H1 (cell line): ENCODE measurements at regions not wholly inside any gene's neighbourhood (a gene's known extent, or its start where the extent isn't known, plus 50 kb on each side); places are given as distances from the start of the nearest gene placed in this dataset.

Source experiments
- CTCF ChIA-PET: fragments of 300-600 bp; sonication (Branson Sonifier 250); formaldehyde crosslinking; loops from one replicate; lab custom pipeline; 2021; ENCODE audit not compliant: partially characterized antibody; lab: Charles Lee
- POLR2A ChIA-PET: fragments of 300-600 bp; sonication (Branson Sonifier 250); formaldehyde crosslinking; loops from one replicate; lab custom pipeline; 2021; ENCODE audit warnings: inconsistent platforms; ENCODE audit not compliant: partially characterized antibody; lab: Charles Lee
- DNase-seq, 2 experiments: peaks; one replicate each; pipeline versions ENCODE4 v3.0.0 to v3.0.0-alpha.2; 2010 to 2022; ENCODE audit warnings: low spot score in 2 of 2, low read depth in 1 of 2, mixed read lengths in 1 of 2
- FAIRE-seq: peaks from 2 replicates; lab custom pipeline; 2011; peaks lifted over from hg19 to GRCh38; lab: Jason Lieb, UNC
- H2AFZ ChIP-seq: 2 replicates; pipeline ENCODE4 v1.8.1; 2012; ENCODE audit warnings: low read length, inconsistent platforms
- H2AK5ac ChIP-seq: 2 replicates; pipeline ENCODE4 v1.6.1; 2013; ENCODE audit warnings: low read depth, low read length
- H2BK120ac ChIP-seq: replicated peaks from 2 replicates; pipeline ENCODE3; 2013; ENCODE audit warnings: low read depth, low read length, inconsistent platforms
- H2BK12ac ChIP-seq: 2 replicates; pipeline ENCODE4 v1.6.1; 2013; ENCODE audit warnings: low read depth, low read length
- H2BK15ac ChIP-seq: 2 replicates; pipeline ENCODE4 v1.6.1; 2013; ENCODE audit warnings: low read length
- H2BK20ac ChIP-seq: 2 replicates; pipeline ENCODE4 v1.6.1; 2013; ENCODE audit warnings: low read length
- H2BK5ac ChIP-seq: 2 replicates; pipeline ENCODE4 v1.6.1; 2013; ENCODE audit warnings: low read depth, low read length
- H3K14ac ChIP-seq: 2 replicates; pipeline ENCODE4 v1.6.1; 2013; ENCODE audit warnings: inconsistent platforms; ENCODE audit not compliant: insufficient read length
- H3K18ac ChIP-seq: 2 replicates; pipeline ENCODE4 v1.6.1; 2013; ENCODE audit warnings: low read length; ENCODE audit errors: extremely low read depth
- H3K23ac ChIP-seq: 2 replicates; pipeline ENCODE4 v1.6.1; 2013; ENCODE audit warnings: inconsistent platforms; ENCODE audit not compliant: insufficient read length
- H3K23me2 ChIP-seq: 2 replicates; pipeline ENCODE4 v1.6.1; 2013; ENCODE audit warnings: low read depth, low read length
- H3K27ac ChIP-seq: 2 replicates; pipeline ENCODE4 v1.6.1; 2011; ENCODE audit warnings: low read depth, low read length, inconsistent platforms
- H3K27me3 ChIP-seq, 4 experiments: replicated peaks in 1 of 4; 1 replicate in 1 of 4; 2 replicates in 3 of 4; pipeline versions ENCODE4 v1.6.1 to v1.8.1; 2011 to 2013; ENCODE audit warnings: low read length in 3 of 4, mild to moderate bottlenecking in 3 of 4, inconsistent platforms in 2 of 4, mixed read lengths in 2 of 4, moderate library complexity in 1 of 4; ENCODE audit not compliant: control insufficient read depth in 3 of 4, insufficient read depth in 3 of 4; ENCODE audit errors: extremely low read depth in 1 of 4
- H3K36me3 ChIP-seq, 4 experiments: 2 replicates each; pipeline versions ENCODE4 v1.6.1 to v1.8.1; 2011 to 2013; ENCODE audit warnings: mild to moderate bottlenecking in 4 of 4, low read length in 3 of 4, moderate library complexity in 2 of 4, control low read depth in 1 of 4, inconsistent platforms in 1 of 4; ENCODE audit not compliant: insufficient read depth in 4 of 4, control insufficient read depth in 2 of 4
- H3K4ac ChIP-seq: replicated peaks from 2 replicates; pipeline ENCODE3; 2013; ENCODE audit warnings: low read length, low read depth, mixed read lengths, inconsistent platforms; ENCODE audit not compliant: insufficient read length
- H3K4me1 ChIP-seq, 4 experiments: replicated peaks in 1 of 4; 1 replicate in 1 of 4; 2 replicates in 3 of 4; pipeline versions ENCODE4 v1.6.1 to v1.8.1; 2011 to 2013; ENCODE audit warnings: low read length in 3 of 4, inconsistent platforms in 2 of 4, mixed read lengths in 1 of 4; ENCODE audit not compliant: insufficient read depth in 4 of 4, control insufficient read depth in 3 of 4
- H3K4me2 ChIP-seq, 2 experiments: 2 replicates each; pipeline versions ENCODE4 v1.6.1 to v1.8.1; 2011 to 2013; ENCODE audit warnings: low read depth in 2 of 2, low read length in 2 of 2, control low read depth in 1 of 2, inconsistent platforms in 1 of 2, mild to moderate bottlenecking in 1 of 2; ENCODE audit not compliant: insufficient read depth in 1 of 2
- H3K4me3 ChIP-seq, 4 experiments: fragments of 200-600, 300-600 bp in 1 of 4; sonication (generic), shearing (Covaris generic), sonication (Bioruptor Twin) in 1 of 4; 2 replicates each; pipeline versions ENCODE4 v1.5.1 to v1.8.1; 2011 to 2016; ENCODE audit warnings: low read length in 4 of 4, low read depth in 3 of 4, control low read depth in 2 of 4, inconsistent platforms in 2 of 4, mild to moderate bottlenecking in 2 of 4, mixed read lengths in 1 of 4, moderate library complexity in 1 of 4; ENCODE audit not compliant: insufficient read depth in 2 of 4; ENCODE audit errors: extremely low read depth in 1 of 4
- H3K56ac ChIP-seq: replicated peaks from 2 replicates; pipeline ENCODE3; 2013; ENCODE audit warnings: low read depth, mild to moderate bottlenecking, mixed read lengths, low read length, inconsistent platforms; ENCODE audit not compliant: insufficient read length
- H3K79me1 ChIP-seq: 2 replicates; pipeline ENCODE4 v1.6.1; 2013; ENCODE audit warnings: low read depth, low read length, control low read depth
- H3K79me2 ChIP-seq, 2 experiments: 2 replicates each; pipeline versions ENCODE4 v1.6.1 to v1.8.1; 2012 to 2013; ENCODE audit warnings: low read length in 2 of 2, mild to moderate bottlenecking in 2 of 2, inconsistent platforms in 1 of 2; ENCODE audit not compliant: insufficient read depth in 2 of 2, control insufficient read depth in 1 of 2
- H3K9ac ChIP-seq, 4 experiments: replicated peaks in 1 of 4; 1 replicate in 1 of 4; 2 replicates in 3 of 4; pipeline versions ENCODE4 v1.6.1 to v1.8.1; 2011 to 2013; ENCODE audit warnings: low read depth in 3 of 4, low read length in 3 of 4, control low read depth in 2 of 4, mild to moderate bottlenecking in 2 of 4, moderate library complexity in 2 of 4, inconsistent platforms in 1 of 4; ENCODE audit errors: extremely low read depth in 1 of 4
- H3K9me3 ChIP-seq, 2 experiments: 2 replicates each; pipeline versions ENCODE4 v1.6.1 to v1.8.1; 2012 to 2013; ENCODE audit warnings: mild to moderate bottlenecking in 2 of 2, moderate library complexity in 2 of 2, control low read depth in 1 of 2, inconsistent platforms in 1 of 2, low read depth in 1 of 2, low read length in 1 of 2, mixed read lengths in 1 of 2; ENCODE audit not compliant: insufficient read depth in 2 of 2
- H4K20me1 ChIP-seq, 2 experiments: replicated peaks in 1 of 2; 2 replicates each; pipeline versions ENCODE3 to v1.8.1; 2011 to 2013; ENCODE audit warnings: inconsistent platforms in 2 of 2, low read length in 2 of 2, mild to moderate bottlenecking in 1 of 2; ENCODE audit not compliant: insufficient read depth in 2 of 2, control insufficient read depth in 1 of 2
- H4K5ac ChIP-seq: 2 replicates; pipeline ENCODE4 v1.6.1; 2013; ENCODE audit warnings: low read length, low read depth, mixed read lengths, inconsistent platforms; ENCODE audit not compliant: insufficient read length
- H4K8ac ChIP-seq: 2 replicates; pipeline ENCODE4 v1.8.0; 2013; ENCODE audit warnings: mild to moderate bottlenecking, moderate library complexity, low read length, inconsistent platforms; ENCODE audit not compliant: insufficient read depth; ENCODE audit errors: extremely low read depth
- H4K91ac ChIP-seq: replicated peaks from 2 replicates; pipeline ENCODE3; 2013; ENCODE audit warnings: low read length, mixed read lengths, inconsistent platforms; ENCODE audit not compliant: insufficient read length
- ATF2 ChIP-seq: IDR thresholded peaks from 2 replicates; pipeline ENCODE4 v1.6.1; 2012; ENCODE audit warnings: low read length, inconsistent platforms
- WGBS, 2 experiments: shearing (Covaris generic) in 1 of 2; methylation state at CpG; one replicate each; pipeline versions ENCODE4 v1.1.6 to v1.1.7; 2013 to 2015; ENCODE audit warnings: low lambda C conversion rate in 2 of 2, mixed read lengths in 2 of 2, inconsistent platforms in 1 of 2, low coverage in 1 of 2, missing lambda C conversion rate in 1 of 2; ENCODE audit not compliant: insufficient replicate concordance in 2 of 2, insufficient coverage in 1 of 2, insufficient read length in 1 of 2; ENCODE audit errors: extremely low coverage in 1 of 2, missing lambda C conversion rate in 1 of 2; 5-methylcytosine and 5-hydroxymethylcytosine counted together

GRCh38 chr3:110654843-110655502 lies 416.6 kb upstream of the NECTIN3 start:
- no peak overlapping the region for H2BK15ac ChIP-seq
- CTCF ChIA-PET: interaction anchor here (1.3 kb wide), 1 partner anchor 87 kb away, joined by 4 read pairs; no protein-coding TSS in a partner anchor
- no peaks in the 10 kb centered on the region for H3K23me2 ChIP-seq
- H3K18ac ChIP-seq: no peak overlapping the region
- no peaks in the 10 kb centered on the region for H3K9me3 ChIP-seq
- 92% methylated on average over 3 of the region's 3 CpGs; no CpG with 5 or more reads in 1 of the 2 experiments for WGBS, 2 experiments
- no peak overlapping the region for H2BK12ac ChIP-seq
- H3K27me3 ChIP-seq: no peaks in the 10 kb centered on the region
- no peak overlapping the region for H2BK20ac ChIP-seq
- H3K27ac ChIP-seq: no peak overlapping the region
- no peak overlapping the region for H3K4me2 ChIP-seq
- H4K91ac ChIP-seq: no peak overlapping the region
- no peaks in the 10 kb centered on the region for H4K20me1 ChIP-seq
- no peak overlapping the region for H4K8ac ChIP-seq
- no peak overlapping the region for H3K56ac ChIP-seq
- H3K4me1 ChIP-seq: peaks cover 0 to 3% (median 0%) of the 10 kb centered on the region in 4 experiments; a peak in 1 of 7 replicates
- H3K4ac ChIP-seq: no peak overlapping the region
- H3K9ac ChIP-seq: no peak overlapping the region
- no peak overlapping the region for H2BK5ac ChIP-seq
- H2AFZ ChIP-seq: no peak overlapping the region
- H3K79me1 ChIP-seq: no peaks in the 10 kb centered on the region
- no peak for TF ChIP-seq ATF2
- TF ChIP-seq, all 59 proteins: peak for 0
- Histone ChIP-seq H4K5ac (no peak overlapping the region), H3K4me3 (no peak overlapping the region), H2AK5ac (no peak overlapping the region), H3K79me2 (no peaks in the 10 kb centered on the region), H3K14ac (no peak overlapping the region), H3K36me3 (no peaks in the 10 kb centered on the region), H3K23ac (no peak overlapping the region), H2BK120ac (no peak overlapping the region)
- FAIRE-seq (no peak), DNase-seq (no peak)
- POLR2A ChIA-PET: no interaction called here
